ENCODE measurements at regions not wholly inside any gene's neighbourhood (a gene's known extent, or its start where the extent isn't known, plus 50 kb on each side); places are given as distances from the start of the nearest gene placed in this dataset.
"Not testable (repeated sequence)": the region's sequence is repeated elsewhere in the genome, so short reads cannot be mapped to it uniquely, and the experiment has no call there.

- no peak for DNase-seq
These were observed 557.7 kb downstream of the RAB28 start for GRCh38 chr4:12926189-12927066.

- DNase-seq: no peak
These were observed 559.3 kb downstream of the RAB28 start for GRCh38 chr4:12924728-12925320.

- DNase-seq: no peak
These were observed 559.9 kb downstream of the RAB28 start for GRCh38 chr4:12924253-12924652.

- DNase-seq: no peak
These were observed 571.2 kb downstream of the RAB28 start for GRCh38 chr4:12912896-12913418.

GRCh38 chr4:12911750-12912358 lies 572.3 kb downstream of the RAB28 start:
- no peak for DNase-seq

- not testable (repeated sequence) for DNase-seq
These were observed 580.5 kb downstream of the RAB28 start for GRCh38 chr4:12903640-12904039.

- no peak for DNase-seq
These were observed 581.4 kb downstream of the RAB28 start for GRCh38 chr4:12902735-12903134.

GRCh38 chr4:12897954-12898353 lies 586.2 kb downstream of the RAB28 start:
- DNase-seq: no peak

GRCh38 chr4:12894062-12894461 lies 590.1 kb downstream of the RAB28 start:
- no peak for DNase-seq

- no peak for DNase-seq
These were observed 595.1 kb downstream of the RAB28 start for GRCh38 chr4:12889054-12889453.

GRCh38 chr4:12884846-12885796 lies 599.0 kb downstream of the RAB28 start:
- DNase-seq: no peak

- no peak for DNase-seq
These were observed 602.1 kb downstream of the RAB28 start for GRCh38 chr4:12881945-12882584.

- DNase-seq: no peak
These were observed 603.3 kb downstream of the RAB28 start for GRCh38 chr4:12880844-12881243.

GRCh38 chr4:12879496-12879895 lies 604.6 kb downstream of the RAB28 start:
- no peak for DNase-seq

GRCh38 chr4:12875640-12876243 lies 608.4 kb downstream of the RAB28 start:
- DNase-seq: no peak

GRCh38 chr4:12873351-12873750 lies 610.8 kb downstream of the RAB28 start:
- no peak for DNase-seq

- DNase-seq: no peak
These were observed 622.7 kb downstream of the RAB28 start for GRCh38 chr4:12861422-12861821.

- peak; percentile 72 to 80 for DNase-seq
These were observed 631.5 kb downstream of the RAB28 start for GRCh38 chr4:12852338-12853307.

- no peak for DNase-seq
These were observed 637.8 kb downstream of the RAB28 start for GRCh38 chr4:12846368-12846767.

- no peak for DNase-seq
These were observed 640.0 kb downstream of the RAB28 start for GRCh38 chr4:12844141-12844540.
